Naive thymus-derived CD4-positive, alpha-beta T cell (primary cell): ENCODE measurements at regions not wholly inside any gene's neighbourhood (a gene's known extent, or its start where the extent isn't known, plus 50 kb on each side); places are given as distances from the start of the nearest gene placed in this dataset.
A peak's percentile ranks its signal among the peaks of the same experiment; 100 is the strongest.

Source experiments
- ATAC-seq: fragments of 150-1000 bp; cut with Tn5 transposase; 2 replicates; pipeline ENCODE4 v1.10.0; 2021; ENCODE audit warnings: mild to moderate bottlenecking, moderate library complexity
- CTCF ChIA-PET: fragments of 350-600 bp; sonication (Branson Sonifier 250); formaldehyde crosslinking; loops from one replicate; lab custom pipeline; 2021; ENCODE audit warnings: antibody characterized with exemption; lab: Charles Lee
- POLR2A ChIA-PET: fragments of 350-600 bp; sonication (Branson Sonifier 250); formaldehyde crosslinking; loops from one replicate; lab custom pipeline; 2021; ENCODE audit warnings: antibody characterized with exemption, inconsistent platforms; lab: Charles Lee
- DNase-seq, 9 donors: peaks; one replicate each; pipeline versions ENCODE4 v3.0.0 to v3.0.0-alpha.2; 2020 to 2022; ENCODE audit warnings: mixed read lengths in 1 of 9
- H3K27ac ChIP-seq: one replicate; pipeline ENCODE4 v1.7.0; 2013; ENCODE audit warnings: mild to moderate bottlenecking, low read depth, low read length, moderate library complexity
- H3K27me3 ChIP-seq, 2 donors: one replicate each; pipeline ENCODE4 v1.7.0; 2013; ENCODE audit warnings: low read length in 2 of 2, mild to moderate bottlenecking in 2 of 2, moderate library complexity in 2 of 2; ENCODE audit not compliant: control insufficient read depth in 2 of 2, insufficient read depth in 2 of 2
- H3K36me3 ChIP-seq, 3 experiments: 1 replicate in 2 of 3; 2 replicates in 1 of 3; pipeline ENCODE4 v1.7.0; 2013; ENCODE audit warnings: low read length in 3 of 3, mild to moderate bottlenecking in 3 of 3, moderate library complexity in 1 of 3; ENCODE audit not compliant: insufficient read depth in 3 of 3, control insufficient read depth in 2 of 3
- H3K4me1 ChIP-seq, 2 donors: one replicate each; pipeline ENCODE4 v1.7.0; 2013; ENCODE audit warnings: low read length in 2 of 2, mild to moderate bottlenecking in 2 of 2, moderate library complexity in 1 of 2; ENCODE audit not compliant: control insufficient read depth in 2 of 2, insufficient read depth in 2 of 2
- H3K4me3 ChIP-seq: 2 replicates; pipeline ENCODE4 v1.7.0; 2013; ENCODE audit warnings: mild to moderate bottlenecking, low read length
- H3K9me3 ChIP-seq, 3 experiments: 1 replicate in 2 of 3; 2 replicates in 1 of 3; pipeline ENCODE4 v1.7.0; 2013; ENCODE audit warnings: low read length in 3 of 3; ENCODE audit not compliant: control insufficient read depth in 2 of 3
- H3K27ac Mint-ChIP-seq, 9 donors: one replicate each; pipeline ENCODE4 v1.8.0; 2020 to 2022; ENCODE audit warnings: mixed read lengths in 9 of 9, mild to moderate bottlenecking in 8 of 9, moderate library complexity in 5 of 9, inconsistent platforms in 2 of 9
- H3K27me3 Mint-ChIP-seq, 5 donors: one replicate each; pipeline ENCODE4 v1.8.0; 2021 to 2022; ENCODE audit warnings: mixed read lengths in 5 of 5, mild to moderate bottlenecking in 1 of 5
- H3K36me3 Mint-ChIP-seq, 5 donors: one replicate each; pipeline ENCODE4 v1.8.0; 2020 to 2022; ENCODE audit warnings: mixed read lengths in 5 of 5, mild to moderate bottlenecking in 3 of 5, inconsistent platforms in 1 of 5
- H3K4me1 Mint-ChIP-seq, 7 donors: one replicate each; pipeline ENCODE4 v1.8.0; 2020 to 2022; ENCODE audit warnings: mixed read lengths in 7 of 7, mild to moderate bottlenecking in 3 of 7, inconsistent platforms in 1 of 7
- H3K4me3 Mint-ChIP-seq, 10 donors: one replicate each; pipeline ENCODE4 v1.8.0; 2020 to 2022; ENCODE audit warnings: mild to moderate bottlenecking in 10 of 10, mixed read lengths in 10 of 10, moderate library complexity in 6 of 10, inconsistent platforms in 2 of 10
- H3K9me3 Mint-ChIP-seq, 11 donors: one replicate each; pipeline ENCODE4 v1.8.0; 2020 to 2022; ENCODE audit warnings: mixed read lengths in 11 of 11, mild to moderate bottlenecking in 4 of 11, inconsistent platforms in 1 of 11, moderate library complexity in 1 of 11
- intact Hi-C, 2 donors: fragments of 100-400 bp; cut with micrococcal nuclease; formaldehyde crosslinking; loops; one replicate each; pipeline ENCODE4 v1.15.1; 2023

GRCh38 chr22:45105281-45105702 lies 58.4 kb upstream of the NUP50 start:
- intact Hi-C loops: no loop called here

GRCh38 chr22:45107671-45108070 lies 56.1 kb upstream of the NUP50 start:
- Histone ChIP-seq H3K27ac (no peak overlapping the region), H3K9me3 (no peaks in the 10 kb centered on the region), H3K27me3 (no peaks in the 10 kb centered on the region), H3K4me1 (no peaks in the 10 kb centered on the region), H3K4me3 (no peak overlapping the region), H3K36me3 (no peaks in the 10 kb centered on the region)
- peaks cover 0 to 4% (median 2%) of the 10 kb centered on the region in 11 donors for H3K9me3 Mint-ChIP-seq
- DNase-seq: no peak
- ATAC-seq: no peak
- intact Hi-C loops: no loop called here
- POLR2A ChIA-PET: no interaction called here
- CTCF ChIA-PET: interaction anchor here (0.9 kb wide), 1 partner anchor 101 kb away, joined by 3 read pairs; no protein-coding TSS in a partner anchor
- no peak overlapping the region for H3K27ac Mint-ChIP-seq
- H3K4me3 Mint-ChIP-seq: no peak overlapping the region
- H3K4me1 Mint-ChIP-seq: no peaks in the 10 kb centered on the region
- H3K36me3 Mint-ChIP-seq: peaks cover 0 to 3% (median 0%) of the 10 kb centered on the region in 5 donors
- peaks cover 0 to 11% (median 8%) of the 10 kb centered on the region in 5 donors for H3K27me3 Mint-ChIP-seq

More at GRCh38 chr22:45105281-45105702, 58.4 kb upstream of the NUP50 start:
- Mint-ChIP-seq H3K36me3 (no peaks in the 10 kb centered on the region), H3K9me3 (no peaks in the 10 kb centered on the region), H3K27ac (peak overlapping the region in 1 of 9 donors; percentile 3), H3K27me3 (peaks cover 8 to 18% (median 14%) of the 10 kb centered on the region in 5 donors), H3K4me1 (peaks cover 0 to 5% (median 0%) of the 10 kb centered on the region in 7 donors), H3K4me3 (no peak overlapping the region)
- ChIA-PET CTCF (no interaction called here), POLR2A (no interaction called here)
- no peaks in the 10 kb centered on the region for H3K4me1 ChIP-seq
- no peaks in the 10 kb centered on the region for H3K36me3 ChIP-seq
- no peaks in the 10 kb centered on the region for H3K27me3 ChIP-seq
- ATAC-seq: no peak
- no peak overlapping the region for H3K4me3 ChIP-seq
- H3K27ac ChIP-seq: no peak overlapping the region
- DNase-seq: no peak
- H3K9me3 ChIP-seq: no peaks in the 10 kb centered on the region

GRCh38 chr22:45112136-45112879 lies 51.4 kb upstream of the NUP50 start:
- POLR2A ChIA-PET: no interaction called here

More at GRCh38 chr22:45112136-45112879, 51.4 kb upstream of the NUP50 start:
- no peak overlapping the region for H3K27ac Mint-ChIP-seq
- no peaks in the 10 kb centered on the region for H3K4me1 Mint-ChIP-seq
- H3K4me1 ChIP-seq: no peaks in the 10 kb centered on the region
- H3K4me3 ChIP-seq: no peak overlapping the region
- H3K9me3 Mint-ChIP-seq: peaks cover 0 to 5% (median 3%) of the 10 kb centered on the region in 11 donors
- DNase-seq: no peak
- H3K36me3 Mint-ChIP-seq: peaks cover 0 to 4% (median 0%) of the 10 kb centered on the region in 5 donors
- CTCF ChIA-PET: no interaction called here
- no peak overlapping the region for H3K4me3 Mint-ChIP-seq
- H3K27me3 Mint-ChIP-seq: peaks cover 0 to 17% (median 9%) of the 10 kb centered on the region in 5 donors
- H3K9me3 ChIP-seq: no peaks in the 10 kb centered on the region
- no peak for ATAC-seq
- intact Hi-C loops: no loop called here
- H3K27me3 ChIP-seq: no peaks in the 10 kb centered on the region
- H3K27ac ChIP-seq: no peak overlapping the region
- H3K36me3 ChIP-seq: no peaks in the 10 kb centered on the region
